Caco-2 (cell line): ENCODE measurements at regions not wholly inside any gene's neighbourhood (a gene's known extent, or its start where the extent isn't known, plus 50 kb on each side); places are given as distances from the start of the nearest gene placed in this dataset.

Source experiments
- BruUV-seq: library from RNA; stranded (reverse); fragments of 400-500 nt; replicated peaks from 2 replicates; lab custom pipeline; 2021; lab: Mats Ljungman, UMichigan
- CTCF ChIA-PET: fragments of 300-600 bp; sonication (Branson Sonifier 250); formaldehyde crosslinking; loops from one replicate; lab custom pipeline; 2022; ENCODE audit warnings: antibody characterized with exemption; lab: Charles Lee
- POLR2A ChIA-PET: fragments of 300-600 bp; sonication (Branson Sonifier 250); formaldehyde crosslinking; loops from one replicate; lab custom pipeline; 2022; ENCODE audit warnings: antibody characterized with exemption; lab: Charles Lee
- DNase-seq, 2 experiments: peaks; one replicate each; pipeline versions ENCODE4 v3.0.0 to v3.0.0-alpha.2; 2020 to 2022
- H3K27me3 ChIP-seq: replicated peaks from 2 replicates; pipeline ENCODE4 v1.6.0; 2011; ENCODE audit warnings: low read length; ENCODE audit not compliant: control insufficient read depth, insufficient read depth
- H3K36me3 ChIP-seq: 2 replicates; pipeline ENCODE4 v1.5.1; 2011; ENCODE audit warnings: low read length; ENCODE audit not compliant: control insufficient read depth, insufficient read depth
- H3K4me1 ChIP-seq: fragments of 250-450 bp; sonication (Bioruptor Pico); 2 replicates; pipeline ENCODE4 v1.5.1; 2020; ENCODE audit warnings: mild to moderate bottlenecking
- H3K4me3 ChIP-seq: 2 replicates; pipeline ENCODE4 v1.5.1; 2011; ENCODE audit warnings: low read depth, mild to moderate bottlenecking, control low read depth, low read length
- H3K9me3 ChIP-seq: fragments of 250-450 bp; sonication (Bioruptor Pico); 2 replicates; pipeline ENCODE4 v1.5.1; 2020; ENCODE audit warnings: mild to moderate bottlenecking, moderate library complexity
- H3K27ac Mint-ChIP-seq: one replicate; pipeline ENCODE4 v1.8.0; 2022; ENCODE audit warnings: mixed read lengths; ENCODE audit not compliant: unreplicated experiment
- H3K27me3 Mint-ChIP-seq: one replicate; pipeline ENCODE4 v1.8.0; 2022; ENCODE audit warnings: mixed read lengths; ENCODE audit not compliant: insufficient read depth, unreplicated experiment
- H3K36me3 Mint-ChIP-seq: one replicate; pipeline ENCODE4 v1.8.0; 2022; ENCODE audit warnings: mild to moderate bottlenecking, mixed read lengths; ENCODE audit not compliant: insufficient read depth, unreplicated experiment
- H3K4me1 Mint-ChIP-seq: one replicate; pipeline ENCODE4 v1.8.0; 2022; ENCODE audit warnings: low read depth, mixed read lengths; ENCODE audit not compliant: unreplicated experiment
- H3K4me3 Mint-ChIP-seq: one replicate; pipeline ENCODE4 v1.8.0; 2022; ENCODE audit warnings: mild to moderate bottlenecking, moderate library complexity, mixed read lengths; ENCODE audit not compliant: unreplicated experiment
- H3K9me3 Mint-ChIP-seq: one replicate; pipeline ENCODE4 v1.8.0; 2022; ENCODE audit warnings: mixed read lengths; ENCODE audit not compliant: unreplicated experiment
- intact Hi-C: fragments of 100-400 bp; cut with micrococcal nuclease; formaldehyde crosslinking; loops from one replicate; pipeline ENCODE4 v1.10.0; 2022; ENCODE audit not compliant: unreplicated experiment
- TF ChIP-seq, protein P1 (sequence below), 2 experiments: fragments of 200-600 bp in 1 of 2; IDR thresholded peaks; 1 replicate in 1 of 2; 2 replicates in 1 of 2; pipeline versions ENCODE4 v1.5.1 to v1.8.0; 2011 to 2022; ENCODE audit warnings: antibody characterized with exemption in 1 of 2, control low read depth in 1 of 2, inconsistent platforms in 1 of 2, low read depth in 1 of 2, low read length in 1 of 2, mild to moderate bottlenecking in 1 of 2, moderate library complexity in 1 of 2; ENCODE audit not compliant: insufficient read depth in 1 of 2, severe bottlenecking in 1 of 2, unreplicated experiment in 1 of 2

DNA sequence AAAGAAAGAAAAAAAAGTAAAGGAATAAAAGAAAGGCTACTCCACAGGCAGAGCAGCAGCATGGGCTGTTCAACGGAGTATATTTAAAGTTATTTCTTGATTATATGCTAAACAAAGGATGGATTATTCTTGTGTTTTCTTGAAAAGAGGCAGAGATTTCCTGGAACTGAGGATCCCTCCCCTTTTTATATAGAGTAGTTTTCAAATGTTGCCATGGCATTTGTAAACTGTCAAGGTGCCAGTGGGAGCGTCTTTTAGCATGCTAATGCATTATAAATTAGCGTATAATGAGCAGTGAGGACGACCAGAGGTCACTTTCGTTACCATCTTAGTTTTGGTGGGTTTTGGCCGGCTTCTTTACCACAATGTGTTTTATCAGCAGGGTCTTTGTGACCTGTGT, 383.0 kb downstream of the PCNX1 start:
- Histone ChIP-seq H3K4me3 (no peak overlapping the region), H3K36me3 (no peaks in the 10 kb centered on the region), H3K4me1 (peaks cover 10% of the 10 kb centered on the region), H3K9me3 (peaks cover under 1% of the 10 kb centered on the region; the same call in 1 of the 2 replicates), H3K27me3 (no peaks in the 10 kb centered on the region)
- no TSS peak for BruUV-seq
- Mint-ChIP-seq H3K4me1 (no peaks in the 10 kb centered on the region), H3K9me3 (peaks cover 7% of the 10 kb centered on the region), H3K27ac (no peak overlapping the region), H3K4me3 (no peak overlapping the region), H3K36me3 (no peaks in the 10 kb centered on the region), H3K27me3 (no peaks in the 10 kb centered on the region)
- ChIA-PET POLR2A (no interaction called here), CTCF (no interaction called here)
- TF ChIP-seq, protein P1, sequence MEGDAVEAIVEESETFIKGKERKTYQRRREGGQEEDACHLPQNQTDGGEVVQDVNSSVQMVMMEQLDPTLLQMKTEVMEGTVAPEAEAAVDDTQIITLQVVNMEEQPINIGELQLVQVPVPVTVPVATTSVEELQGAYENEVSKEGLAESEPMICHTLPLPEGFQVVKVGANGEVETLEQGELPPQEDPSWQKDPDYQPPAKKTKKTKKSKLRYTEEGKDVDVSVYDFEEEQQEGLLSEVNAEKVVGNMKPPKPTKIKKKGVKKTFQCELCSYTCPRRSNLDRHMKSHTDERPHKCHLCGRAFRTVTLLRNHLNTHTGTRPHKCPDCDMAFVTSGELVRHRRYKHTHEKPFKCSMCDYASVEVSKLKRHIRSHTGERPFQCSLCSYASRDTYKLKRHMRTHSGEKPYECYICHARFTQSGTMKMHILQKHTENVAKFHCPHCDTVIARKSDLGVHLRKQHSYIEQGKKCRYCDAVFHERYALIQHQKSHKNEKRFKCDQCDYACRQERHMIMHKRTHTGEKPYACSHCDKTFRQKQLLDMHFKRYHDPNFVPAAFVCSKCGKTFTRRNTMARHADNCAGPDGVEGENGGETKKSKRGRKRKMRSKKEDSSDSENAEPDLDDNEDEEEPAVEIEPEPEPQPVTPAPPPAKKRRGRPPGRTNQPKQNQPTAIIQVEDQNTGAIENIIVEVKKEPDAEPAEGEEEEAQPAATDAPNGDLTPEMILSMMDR (IDR thresholded peaks at IDR 0.05; ENCODE audit: insufficient read depth in 1 of 2, low read depth in 1 of 2, low read length in 1 of 2, severe bottlenecking in 1 of 2, unreplicated experiment in 1 of 2), result no peak
- intact Hi-C loops, result no loop called here
- no peak for DNase-seq

DNA sequence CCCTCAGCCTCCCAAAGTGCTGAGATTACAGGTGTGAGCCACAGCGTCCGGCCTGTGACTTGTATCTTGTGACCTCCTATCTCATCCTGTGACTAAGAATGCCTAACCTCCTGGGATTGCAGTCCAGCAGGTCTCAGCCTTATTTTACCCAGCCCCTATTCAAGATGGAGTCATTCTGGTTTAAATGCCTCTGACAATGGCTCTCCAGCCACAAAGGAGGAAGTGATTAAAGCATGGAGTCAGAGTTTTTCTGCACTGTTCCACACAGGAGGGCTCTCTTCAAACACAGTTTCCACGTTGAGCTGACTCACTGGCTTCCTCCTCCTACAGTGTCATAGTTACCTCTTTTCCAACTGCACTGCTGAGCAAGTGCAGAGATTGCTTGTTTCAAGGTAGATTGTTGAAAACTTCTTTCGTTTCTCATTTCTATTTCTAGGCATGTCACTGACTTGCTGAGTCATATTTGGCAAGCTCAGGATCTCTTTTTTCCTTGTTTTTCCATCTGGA, 383.8 kb downstream of the PCNX1 start:
- H3K27me3 ChIP-seq, result no peaks in the 10 kb centered on the region
- H3K9me3 ChIP-seq, result no peaks in the 10 kb centered on the region
- H3K4me3 ChIP-seq, result no peak overlapping the region
- H3K36me3 ChIP-seq, result no peaks in the 10 kb centered on the region
- TF ChIP-seq, protein P1 (IDR thresholded peaks at IDR 0.05; ENCODE audit: insufficient read depth in 1 of 2, low read depth in 1 of 2, low read length in 1 of 2, severe bottlenecking in 1 of 2, unreplicated experiment in 1 of 2), result no peak
- H3K27ac Mint-ChIP-seq, result no peak overlapping the region
- no peak for DNase-seq
- H3K27me3 Mint-ChIP-seq, result no peaks in the 10 kb centered on the region
- BruUV-seq, result no TSS peak
- no peak overlapping the region for H3K4me3 Mint-ChIP-seq
- H3K36me3 Mint-ChIP-seq, result no peaks in the 10 kb centered on the region
- CTCF ChIA-PET, result no interaction called here
- H3K9me3 Mint-ChIP-seq, result no peaks in the 10 kb centered on the region
- H3K4me1 ChIP-seq, result peaks cover 10% of the 10 kb centered on the region
- POLR2A ChIA-PET, result no interaction called here
- intact Hi-C loops, result no loop called here
- no peaks in the 10 kb centered on the region for H3K4me1 Mint-ChIP-seq

DNA sequence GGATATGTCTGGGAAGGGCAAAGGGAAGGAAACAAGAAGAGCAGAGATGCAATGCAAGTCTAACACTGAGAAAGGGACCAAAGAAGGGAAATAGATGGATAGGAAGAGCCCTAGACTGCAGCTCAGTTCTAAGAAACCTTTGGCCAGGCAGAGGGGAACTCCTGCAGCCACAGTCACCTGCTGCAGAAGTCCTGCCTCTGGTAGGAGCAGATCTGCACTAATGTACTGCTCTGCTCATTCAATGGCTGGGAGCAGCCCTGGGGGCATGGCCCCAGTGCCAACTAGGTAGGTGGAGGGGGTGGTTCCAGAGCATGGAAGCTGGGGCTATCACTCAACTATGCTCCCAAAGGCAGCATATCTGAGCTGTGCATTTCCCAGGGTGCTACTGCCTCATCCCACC, 388.9 kb downstream of the PCNX1 start:
- no peaks in the 10 kb centered on the region for H3K36me3 ChIP-seq
- Mint-ChIP-seq H3K36me3 (no peaks in the 10 kb centered on the region), H3K4me1 (no peaks in the 10 kb centered on the region), H3K4me3 (no peak overlapping the region), H3K27ac (no peak overlapping the region), H3K9me3 (no peaks in the 10 kb centered on the region), H3K27me3 (no peaks in the 10 kb centered on the region)
- no peaks in the 10 kb centered on the region for H3K9me3 ChIP-seq
- no TSS peak for BruUV-seq
- ChIA-PET CTCF (no interaction called here), POLR2A (no interaction called here)
- intact Hi-C loops, result no loop called here
- H3K4me1 ChIP-seq, result no peaks in the 10 kb centered on the region
- H3K27me3 ChIP-seq, result no peaks in the 10 kb centered on the region
- DNase-seq, result no peak
- TF ChIP-seq, protein P1 (IDR thresholded peaks at IDR 0.05; ENCODE audit: insufficient read depth in 1 of 2, low read depth in 1 of 2, low read length in 1 of 2, severe bottlenecking in 1 of 2, unreplicated experiment in 1 of 2), result no peak
- no peak overlapping the region for H3K4me3 ChIP-seq
